D341Med (cell line): ENCODE measurements at regions not wholly inside any gene's neighbourhood (a gene's known extent, or its start where the extent isn't known, plus 50 kb on each side); places are given as distances from the start of the nearest gene placed in this dataset.
A peak's percentile ranks its signal among the peaks of the same experiment; 100 is the strongest.
"Not testable (repeated sequence)": the region's sequence is repeated elsewhere in the genome, so short reads cannot be mapped to it uniquely, and the experiment has no call there.

Experiments
- DNase-seq: peaks from one replicate; pipeline ENCODE4 v3.0.0; 2012; ENCODE audit warnings: low spot score

GRCh38 chr3:159727506-159727905 lies 261.1 kb upstream of the IL12A start:
- no peak for DNase-seq

GRCh38 chr3:159731254-159731653 lies 257.4 kb upstream of the IL12A start:
- no peak for DNase-seq

- no peak for DNase-seq
Observed at GRCh38 chr3:159732172-159733111, 256.2 kb upstream of the IL12A start.

GRCh38 chr3:159733194-159733860 lies 255.3 kb upstream of the IL12A start:
- DNase-seq, result no peak

DNA sequence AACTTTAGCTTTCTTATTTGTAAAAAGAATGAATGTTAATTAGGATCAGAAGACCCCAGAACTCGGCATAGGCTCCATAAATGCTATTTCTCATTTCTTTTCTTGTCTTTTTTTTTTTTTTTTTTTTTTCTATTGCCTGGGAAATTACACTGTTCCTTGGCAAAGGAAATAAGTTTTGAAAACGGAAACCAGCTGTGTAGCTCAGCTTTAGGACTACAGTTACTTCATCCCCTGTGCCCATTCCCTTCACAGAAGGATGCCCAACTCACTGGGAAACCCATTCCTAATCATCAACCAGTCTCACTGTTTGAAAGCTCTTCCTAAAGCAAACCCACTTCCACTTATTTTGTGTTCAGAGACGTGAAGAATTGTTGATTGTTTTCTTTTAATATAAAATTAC lies 254.0 kb upstream of the IL12A start:
- DNase-seq, result no peak

DNA sequence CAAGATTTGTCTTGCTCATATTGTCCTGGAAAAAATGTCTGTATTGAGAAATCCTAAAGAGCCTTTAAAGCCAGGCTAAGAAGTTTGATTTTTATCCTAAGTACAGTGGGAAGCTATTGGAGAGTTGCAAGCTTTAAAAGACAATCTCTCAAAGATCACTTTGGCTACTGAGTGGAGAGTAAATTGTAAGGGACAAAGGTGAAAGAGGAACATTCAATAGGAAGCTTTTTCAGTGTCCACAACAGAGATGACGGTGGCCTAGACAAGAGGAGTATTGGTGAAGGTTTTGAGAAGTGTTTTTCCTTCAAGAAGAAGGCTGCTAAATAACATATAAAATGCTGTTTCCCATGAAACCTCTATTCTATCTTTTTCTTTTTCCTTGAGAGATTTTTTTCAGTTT lies 249.5 kb upstream of the IL12A start:
- no peak for DNase-seq

DNA sequence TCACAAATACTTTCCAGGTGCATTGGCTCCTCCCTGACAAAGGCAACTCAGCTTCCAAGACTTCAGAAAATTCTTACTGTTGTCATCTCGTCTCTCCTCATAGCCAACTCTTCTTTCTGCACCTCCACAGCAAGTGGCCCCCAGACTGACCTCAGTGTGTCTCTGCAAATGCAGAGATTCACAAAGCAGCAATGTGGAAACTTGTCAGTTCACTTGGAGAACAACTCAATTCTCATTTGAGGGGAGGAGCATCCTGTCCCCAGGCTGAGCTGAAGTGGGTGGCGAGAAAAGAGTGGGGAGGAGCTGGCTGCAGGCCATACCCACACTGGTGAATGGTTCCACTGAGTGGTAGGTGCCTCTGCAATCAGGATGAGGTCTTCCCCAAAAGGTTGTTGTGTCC lies 248.7 kb upstream of the IL12A start:
- DNase-seq, result no peak

DNA sequence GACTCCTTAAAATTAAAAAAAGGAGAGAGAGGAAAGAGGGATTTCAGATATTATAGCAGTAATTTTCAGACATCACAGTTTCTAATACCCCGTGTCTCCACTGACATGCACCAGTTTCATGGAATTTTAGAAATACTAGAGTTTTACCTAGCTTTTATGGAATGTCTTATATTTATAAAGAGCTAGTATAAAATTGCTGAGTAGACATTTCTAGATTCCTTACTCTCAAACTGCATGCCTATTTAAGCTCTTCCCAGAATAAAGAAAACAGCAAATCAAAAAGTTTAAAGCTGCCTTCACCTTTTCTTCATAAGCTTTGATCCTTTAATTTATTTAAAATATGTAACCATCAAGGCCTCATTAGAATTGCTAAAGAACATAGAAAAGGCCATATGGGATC lies 247.4 kb upstream of the IL12A start:
- no peak for DNase-seq

DNA sequence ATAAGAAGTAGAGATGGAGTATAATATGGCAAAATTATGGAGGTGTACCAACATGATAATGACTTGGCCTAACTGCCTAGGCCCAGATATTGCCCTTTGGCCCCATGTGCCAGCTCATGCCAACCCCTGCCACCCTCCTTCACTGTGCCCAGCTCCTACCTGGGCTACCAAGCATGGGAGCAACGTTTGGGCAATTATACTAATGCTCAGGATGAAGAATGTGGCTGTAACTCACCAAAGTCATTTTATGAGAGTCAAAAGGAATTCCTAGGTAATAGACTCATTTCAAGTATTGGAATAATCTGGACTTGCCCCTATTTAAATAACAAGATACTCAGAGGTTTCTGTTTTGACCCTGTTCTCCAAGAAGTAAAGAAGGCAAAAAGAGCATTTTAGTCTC lies 240.2 kb upstream of the IL12A start:
- no peak for DNase-seq

GRCh38 chr3:159749406-159749805 lies 239.2 kb upstream of the IL12A start:
- no peak for DNase-seq

DNA sequence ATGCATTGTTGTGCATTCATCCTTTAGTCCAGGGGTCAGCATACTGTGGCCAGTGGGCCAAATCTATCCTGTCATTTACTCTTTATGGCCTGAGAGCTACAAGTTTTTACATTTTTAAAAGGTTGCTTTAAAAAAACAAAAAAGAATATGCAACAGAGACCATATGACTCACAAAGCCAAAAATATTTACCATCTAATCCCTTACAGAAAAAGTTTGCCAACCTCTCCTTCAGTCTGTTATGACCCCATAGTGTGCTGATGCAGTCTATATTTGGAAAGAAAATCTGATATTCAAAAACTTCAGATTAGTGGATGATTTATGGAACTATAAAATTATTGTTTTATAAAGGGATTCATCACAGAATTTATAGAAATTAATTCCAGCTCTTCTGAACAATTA lies 237.5 kb upstream of the IL12A start:
- no peak for DNase-seq

DNA sequence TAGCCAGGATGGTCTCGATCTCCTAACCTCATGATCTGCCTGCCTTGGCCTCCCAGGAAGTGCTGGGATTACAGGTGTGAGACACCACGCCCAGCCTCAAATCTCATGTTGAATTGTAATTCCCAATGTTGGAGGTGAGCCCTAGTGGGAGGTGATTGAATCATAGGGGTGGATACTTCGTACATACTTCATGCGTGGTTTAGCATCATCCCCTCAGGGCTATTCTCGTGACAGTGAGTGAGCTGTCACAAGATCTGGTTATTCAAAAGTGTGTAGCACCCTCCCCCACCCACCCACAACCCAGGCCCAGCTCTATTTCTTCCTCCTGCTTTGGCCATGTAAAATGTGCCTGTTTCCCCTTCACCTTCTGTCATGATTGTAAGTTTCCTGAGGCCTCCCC lies 236.9 kb upstream of the IL12A start:
- DNase-seq, result no peak

- DNase-seq, result not testable (repeated sequence)
Observed at GRCh38 chr3:159756279-159757207, 232.1 kb upstream of the IL12A start.

GRCh38 chr3:159757341-159758060 lies 231.1 kb upstream of the IL12A start:
- DNase-seq, result no peak

DNA sequence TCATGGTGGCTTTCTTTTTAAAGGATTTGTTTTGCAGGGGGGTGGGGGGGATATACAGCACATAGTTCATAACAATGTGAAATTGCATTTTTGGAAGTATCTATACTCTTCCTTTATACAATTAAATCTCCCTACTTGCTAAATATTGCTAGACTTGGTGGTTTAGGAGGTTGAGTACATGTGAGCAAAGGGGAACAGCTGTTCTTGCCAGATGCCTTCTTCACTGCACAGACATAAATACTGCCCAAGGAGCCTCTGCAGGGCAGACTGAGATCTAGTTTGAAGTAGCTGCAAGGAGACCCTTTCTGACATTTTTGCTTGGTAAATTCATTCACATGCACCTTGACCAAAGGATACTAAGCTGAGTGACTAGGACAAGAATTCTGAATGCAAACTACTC lies 228.6 kb upstream of the IL12A start:
- DNase-seq, result no peak

DNA sequence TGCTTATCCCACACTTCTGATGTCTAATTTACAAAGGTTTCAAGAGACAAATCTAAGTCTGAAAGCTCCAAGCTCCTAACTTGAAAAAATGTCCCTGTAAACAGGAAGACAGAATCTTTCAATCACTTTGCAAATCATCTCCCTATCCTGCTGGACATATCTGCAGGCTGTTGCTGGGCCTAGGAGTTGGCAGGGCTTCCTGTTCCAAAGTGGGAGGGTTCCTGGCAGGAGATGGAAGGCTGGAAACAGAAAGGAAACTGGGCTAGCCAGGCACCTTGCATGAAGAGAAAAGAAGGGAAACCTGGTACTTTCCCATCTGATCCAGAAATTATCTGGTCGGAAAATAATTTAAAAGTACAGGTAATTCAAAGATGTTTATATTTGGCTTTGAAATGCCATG lies 227.3 kb upstream of the IL12A start:
- no peak for DNase-seq

DNA sequence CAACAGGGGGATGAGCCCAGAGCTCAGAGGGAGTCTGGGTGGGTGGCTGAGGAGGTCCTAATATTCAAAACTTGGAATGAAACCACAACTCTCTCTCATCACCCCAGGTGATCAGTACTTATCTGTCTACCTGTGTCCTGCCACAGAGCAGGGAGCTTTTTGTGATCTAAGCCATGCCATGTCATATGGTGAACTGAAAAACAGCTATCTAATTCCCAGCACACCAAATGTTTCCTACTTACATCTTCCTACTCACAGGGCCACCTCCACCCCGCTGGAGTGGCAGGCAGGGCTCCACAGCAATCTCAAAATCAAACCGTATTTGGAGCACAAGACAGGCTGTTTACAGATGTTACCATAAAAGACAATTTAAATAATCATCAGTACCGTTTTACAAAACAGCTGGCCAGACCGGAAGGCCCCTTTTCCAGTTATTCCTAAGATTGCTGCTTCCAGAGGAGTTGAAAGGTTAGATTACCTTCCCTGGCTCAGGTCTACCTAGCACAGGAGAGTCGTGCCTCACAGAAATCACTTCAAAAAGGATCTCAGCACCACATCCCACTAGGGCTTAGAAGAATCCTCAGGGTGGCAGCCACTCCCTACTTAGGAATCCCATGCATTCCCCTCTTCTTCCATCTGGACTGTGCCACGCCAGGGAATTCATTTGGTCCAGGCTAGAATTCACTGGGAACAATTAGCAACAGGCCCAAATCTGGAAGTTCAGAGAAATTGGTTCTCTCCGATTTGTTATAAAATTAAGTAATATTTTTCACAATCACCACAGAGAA lies 226.6 kb upstream of the IL12A start:
- DNase-seq, result no peak

- DNase-seq, result peak; percentile 41
Observed at GRCh38 chr3:159763011-159763601, 225.5 kb upstream of the IL12A start.

- peak; percentile 85 for DNase-seq
Observed at GRCh38 chr3:159763602-159764489, 224.8 kb upstream of the IL12A start.
